HCT116 (cell line): ENCODE measurements at regions not wholly inside any gene's neighbourhood (a gene's known extent, or its start where the extent isn't known, plus 50 kb on each side); places are given as distances from the start of the nearest gene placed in this dataset.

Experiments used
- POLR2AphosphoS5 ChIP-seq: IDR thresholded peaks from 2 replicates; pipeline ENCODE4 v1.6.1; 2011; ENCODE audit warnings: mild to moderate bottlenecking, low read depth, low read length, moderate library complexity
- REST ChIP-seq: IDR thresholded peaks from 2 replicates; pipeline ENCODE4 v1.6.1; 2012; ENCODE audit warnings: low read depth
- YY1 ChIP-seq: IDR thresholded peaks from 2 replicates; pipeline ENCODE4 v1.6.1; 2011; ENCODE audit warnings: low read length, low read depth, moderate library complexity, mild to moderate bottlenecking; ENCODE audit not compliant: insufficient replicate concordance; ENCODE audit errors: extremely low read depth

GRCh38 chr1:188889166-188889565 is 1588.5 kb downstream of the BRINP3 start:
- TF ChIP-seq POLR2AphosphoS5 (no peak), REST (no peak), YY1 (no peak)
